NCI-H1105 treated with DMSO at 0.1 percent for 48 hours (cell line): ENCODE measurements at regions not wholly inside any gene's neighbourhood (a gene's known extent, or its start where the extent isn't known, plus 50 kb on each side); places are given as distances from the start of the nearest gene placed in this dataset.
"Not testable (repeated sequence)": the region's sequence is repeated elsewhere in the genome, so short reads cannot be mapped to it uniquely, and the experiment has no call there.

Source experiments
- DNase-seq: peaks from one replicate; lab custom pipeline; 2025; lab: John Stamatoyannopoulos, UW

DNA sequence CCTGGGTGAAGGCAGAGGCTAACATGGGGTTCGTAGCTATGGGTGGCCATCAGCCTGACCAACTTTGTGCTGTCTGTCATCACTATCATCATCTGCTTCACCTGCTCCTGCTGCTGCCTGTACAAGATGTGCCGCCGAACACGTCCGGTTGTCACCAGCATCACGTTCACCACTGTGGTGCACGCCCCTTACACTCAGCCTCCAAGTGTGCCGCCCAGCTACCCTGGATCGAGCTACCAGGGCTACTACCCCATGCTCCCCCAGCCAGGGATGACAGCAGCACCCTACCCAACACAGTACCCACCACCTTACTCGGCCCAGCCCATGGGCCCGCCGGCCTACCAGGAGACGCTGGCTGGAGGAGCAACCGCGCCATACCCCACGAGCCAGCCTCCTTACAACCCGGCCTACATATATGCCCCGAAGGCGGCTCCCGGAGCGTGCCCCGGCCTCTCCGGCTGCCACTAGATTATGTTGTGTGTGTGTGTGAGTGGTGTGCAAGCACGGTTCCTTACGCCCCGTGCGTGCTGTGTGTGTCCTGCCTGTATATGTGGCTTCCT, 213.4 kb upstream of the XIST start:
- DNase-seq = no peak

DNA sequence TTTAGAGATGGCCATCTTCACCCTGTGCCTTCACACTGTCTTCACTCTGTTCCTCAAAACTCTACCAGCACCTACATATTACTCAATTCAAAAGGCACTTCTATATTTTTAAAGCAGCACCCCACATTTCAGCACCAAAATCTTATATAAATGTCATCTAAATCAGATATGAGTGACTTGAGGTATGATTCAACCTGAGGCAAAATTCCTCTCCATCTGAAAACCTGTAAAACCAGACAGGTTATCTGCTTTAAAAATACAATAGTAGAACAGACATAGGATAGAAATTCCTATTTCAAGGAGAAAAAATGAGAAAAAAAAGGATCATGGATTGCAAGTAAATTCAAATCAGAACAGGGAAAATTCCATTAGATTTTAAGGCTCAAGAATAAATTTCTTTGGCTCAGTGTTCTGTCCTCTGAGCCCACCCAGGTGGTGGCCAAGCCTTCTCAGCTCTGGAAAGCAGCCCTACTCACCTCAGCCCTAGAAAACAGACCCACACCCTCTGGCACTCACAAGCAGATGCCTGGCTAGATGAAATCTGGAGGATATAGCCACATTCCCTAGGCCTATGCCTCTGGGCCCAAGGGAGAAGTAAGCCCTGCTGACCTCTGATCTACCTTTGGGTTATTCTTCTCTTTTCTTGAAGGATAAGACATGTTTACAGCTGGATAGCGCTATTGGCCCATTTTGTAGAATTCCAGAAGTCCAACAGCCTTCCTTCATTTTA, 211.1 kb upstream of the XIST start:
- DNase-seq = no peak

DNA sequence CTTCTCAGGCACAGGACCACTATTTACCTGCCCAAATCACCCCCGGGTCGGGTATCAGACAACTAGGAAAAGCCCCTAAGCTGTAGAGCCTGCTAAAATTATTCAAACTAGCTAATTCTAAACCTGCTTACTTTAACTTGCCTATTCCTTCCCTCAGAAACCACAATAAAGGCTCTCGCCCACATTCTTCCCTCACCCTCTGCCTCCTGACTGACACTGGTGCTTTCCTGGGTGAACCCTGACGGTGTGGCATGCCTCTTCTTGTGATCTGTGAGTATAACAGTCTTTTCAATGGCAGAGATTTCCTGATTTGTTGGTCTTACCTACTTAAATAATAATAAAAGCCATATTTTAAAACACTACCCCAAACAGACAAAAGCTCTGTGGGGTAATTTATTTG, 209.4 kb upstream of the XIST start:
- DNase-seq = no peak

GRCh38 chrX:74049126-74049525, 196.6 kb upstream of the XIST start:
- no peak for DNase-seq

- DNase-seq = not testable (repeated sequence)
These were observed 181.6 kb upstream of the XIST start for GRCh38 chrX:74034066-74034465.

DNA sequence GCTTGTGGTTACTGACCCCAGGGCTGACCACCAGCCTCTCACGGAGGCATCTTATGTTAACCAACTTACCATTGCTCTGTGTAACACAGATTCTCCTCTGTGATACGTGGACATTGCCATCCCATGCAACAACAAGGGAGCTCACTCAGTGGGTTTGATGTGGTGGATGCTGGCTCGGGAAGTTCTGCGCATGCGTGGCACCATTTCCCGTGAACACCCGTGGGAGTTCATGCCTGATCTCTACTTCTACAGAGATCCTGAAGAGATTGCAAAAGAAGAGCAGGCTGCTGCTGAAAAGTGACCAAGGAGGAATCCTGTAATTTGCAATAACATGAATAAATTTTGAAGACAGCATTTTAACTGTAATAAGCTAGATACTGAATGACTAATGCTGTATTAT, 179.0 kb upstream of the XIST start:
- not testable (repeated sequence) for DNase-seq

DNA sequence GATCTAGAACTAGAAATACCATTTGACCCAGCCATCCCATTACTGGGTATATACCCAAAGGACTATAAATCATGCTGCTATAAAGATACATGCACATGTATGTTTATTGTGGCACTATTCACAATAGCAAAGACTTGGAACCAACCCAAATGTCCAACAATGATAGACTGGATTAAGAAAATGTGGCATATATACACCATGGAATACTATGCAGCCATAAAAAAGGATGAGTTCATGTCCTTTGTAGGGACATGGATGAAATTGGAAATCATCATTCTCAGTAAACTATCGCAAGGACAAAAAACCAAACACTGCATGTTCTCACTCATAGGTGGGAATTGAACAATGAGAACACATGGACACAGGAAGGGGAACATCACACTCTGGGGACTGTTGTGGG, 178.3 kb upstream of the XIST start:
- DNase-seq = not testable (repeated sequence)

GRCh38 chrX:74025145-74025544, 172.6 kb upstream of the XIST start:
- DNase-seq = not testable (repeated sequence)

DNA sequence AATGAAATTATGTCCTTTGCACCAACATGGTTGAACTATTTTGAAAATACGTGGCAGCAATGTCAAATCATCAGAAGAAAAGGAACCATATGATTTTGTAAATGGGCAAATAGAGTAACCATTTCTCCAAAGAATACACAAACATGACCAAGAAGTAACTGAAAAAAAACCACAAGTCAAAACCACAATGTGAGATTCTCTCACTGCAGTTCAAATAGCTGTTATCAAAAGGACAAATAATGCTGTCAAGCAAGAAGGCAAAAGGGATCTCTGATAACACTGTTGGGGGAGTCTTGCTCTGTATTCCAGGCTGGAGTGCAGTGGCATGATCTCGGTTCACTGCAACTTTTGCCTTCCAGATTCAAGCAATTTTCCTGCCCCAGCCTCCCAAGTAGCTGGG, 170.7 kb upstream of the XIST start:
- no peak for DNase-seq

- no peak for DNase-seq
These were observed 165.7 kb upstream of the XIST start for GRCh38 chrX:74018253-74018652.

- peak; percentile 51 for DNase-seq
These were observed 163.0 kb upstream of the XIST start for GRCh38 chrX:74015379-74016019.

- DNase-seq = no peak
These were observed 156.5 kb upstream of the XIST start for GRCh38 chrX:74009041-74009440.

DNA sequence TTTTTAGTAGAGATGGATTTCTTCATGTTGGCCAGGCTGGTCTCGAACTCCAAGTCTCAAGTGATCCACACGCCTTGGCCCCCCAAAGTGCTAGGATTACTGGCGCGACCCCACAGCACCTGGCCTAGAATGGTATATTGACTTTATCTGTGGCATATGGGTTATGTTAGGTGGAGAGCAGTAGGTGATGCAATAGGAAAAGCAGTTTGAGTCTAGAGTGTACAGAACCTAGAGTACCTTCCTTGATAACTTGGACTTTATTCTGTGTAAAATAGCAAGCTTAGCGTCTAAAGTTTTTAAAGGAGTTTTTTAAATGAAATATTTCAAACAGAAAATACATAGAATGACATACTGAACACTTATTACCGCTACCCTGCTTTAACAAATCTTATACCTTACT, 139.5 kb upstream of the XIST start:
- no peak for DNase-seq

DNA sequence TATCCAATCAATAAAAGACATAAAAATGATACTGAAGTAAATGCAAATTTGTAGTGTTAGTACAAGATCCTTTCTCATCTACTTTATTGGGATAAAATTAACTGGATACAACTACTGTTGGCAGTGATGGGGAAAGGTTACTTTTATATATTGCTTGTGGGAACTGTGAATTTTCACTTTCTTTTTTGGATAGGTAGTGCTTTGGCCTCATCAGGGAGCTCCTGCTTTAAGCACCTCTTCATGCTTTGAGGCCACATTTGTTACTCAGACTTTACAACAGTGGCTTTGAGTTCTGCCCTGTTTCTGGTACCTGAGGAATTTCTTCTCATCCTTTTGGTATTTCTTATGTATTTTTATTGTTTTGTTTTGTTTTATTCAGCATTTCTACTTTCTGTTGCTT, 134.7 kb upstream of the XIST start:
- no peak for DNase-seq

DNA sequence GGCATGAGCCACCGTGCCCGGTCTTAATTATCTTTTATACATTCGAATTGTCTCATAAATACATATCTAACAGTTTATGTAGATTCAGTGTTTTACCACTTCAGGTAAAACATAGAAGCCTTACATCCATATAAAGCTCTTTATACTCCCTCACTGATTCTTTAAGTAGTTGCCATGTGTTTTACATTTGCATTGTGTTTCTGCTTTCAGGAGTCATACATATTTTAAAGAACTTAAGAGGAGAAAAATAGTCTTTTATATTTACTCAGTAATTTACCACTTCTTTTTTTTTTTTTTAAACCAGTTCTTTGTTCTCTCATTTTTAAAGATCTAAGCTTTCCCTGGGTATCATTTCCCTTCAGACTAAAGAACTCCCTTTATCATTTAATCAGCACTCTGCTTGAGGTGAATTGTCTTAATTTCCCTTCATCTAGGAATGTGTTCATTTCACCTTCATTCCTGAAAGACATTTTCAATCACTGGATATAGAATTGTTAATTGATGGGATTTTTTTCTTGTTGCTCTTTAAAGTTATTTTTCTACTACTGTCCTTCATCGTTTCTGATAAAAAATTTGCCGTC, 127.1 kb upstream of the XIST start:
- DNase-seq = no peak

DNA sequence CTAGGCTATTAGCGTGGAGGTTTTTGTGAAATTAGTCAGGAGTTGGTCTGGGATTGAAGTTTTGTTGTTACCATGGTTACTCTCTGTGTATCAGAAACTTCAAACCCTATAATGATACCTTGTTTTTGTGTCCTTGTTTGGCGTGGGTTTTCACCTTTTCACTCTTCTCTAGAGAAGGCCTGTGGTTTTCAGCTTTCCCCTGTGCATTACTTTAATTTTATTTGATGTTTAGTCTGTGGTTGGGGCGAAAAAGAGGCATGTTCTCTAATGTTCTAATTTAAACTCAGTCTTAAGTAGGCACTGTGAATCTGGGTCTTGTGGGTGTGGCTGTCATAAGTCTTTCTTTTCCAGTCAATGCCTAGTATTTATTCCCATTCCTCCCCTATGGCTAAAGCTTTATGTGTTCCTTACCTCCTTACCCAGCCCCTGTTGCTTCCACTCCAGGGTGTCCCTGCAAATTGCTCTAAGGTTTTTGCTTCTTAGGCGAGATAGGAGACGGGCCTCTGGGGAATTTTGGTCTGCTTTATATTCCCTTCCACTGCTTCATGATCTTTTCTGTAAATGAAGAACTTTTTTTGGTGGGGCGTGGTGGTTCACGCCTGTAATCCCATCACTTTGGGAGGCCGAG, 125.1 kb upstream of the XIST start:
- DNase-seq = no peak

- not testable (repeated sequence) for DNase-seq
These were observed 114.9 kb upstream of the XIST start for GRCh38 chrX:73967461-73967860.

DNA sequence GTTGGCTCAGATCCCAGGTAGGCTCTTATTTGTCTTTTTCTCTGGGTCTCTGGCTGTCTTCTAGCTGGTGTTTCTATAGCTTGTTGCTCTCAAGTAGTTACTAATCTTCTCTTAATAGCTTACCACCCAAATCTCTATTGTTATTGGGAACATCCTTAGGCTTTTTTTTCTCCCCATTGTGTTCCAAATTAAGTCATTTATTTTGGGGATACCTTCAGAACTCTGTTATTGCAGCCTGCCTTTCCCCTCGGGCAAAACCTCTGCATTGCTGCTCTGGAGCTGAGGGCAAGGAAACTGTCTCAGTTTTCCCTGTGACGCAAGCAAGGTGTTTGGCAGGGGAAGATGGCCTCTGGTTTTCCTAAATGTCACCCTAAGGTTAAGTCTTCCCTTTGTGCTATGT, 113.3 kb upstream of the XIST start:
- no peak for DNase-seq

GRCh38 chrX:73964579-73964978, 112.1 kb upstream of the XIST start:
- DNase-seq = no peak

- DNase-seq = no peak
These were observed 111.2 kb upstream of the XIST start for GRCh38 chrX:73963682-73964081.

GRCh38 chrX:73962948-73963347, 110.4 kb upstream of the XIST start:
- DNase-seq = no peak

DNA sequence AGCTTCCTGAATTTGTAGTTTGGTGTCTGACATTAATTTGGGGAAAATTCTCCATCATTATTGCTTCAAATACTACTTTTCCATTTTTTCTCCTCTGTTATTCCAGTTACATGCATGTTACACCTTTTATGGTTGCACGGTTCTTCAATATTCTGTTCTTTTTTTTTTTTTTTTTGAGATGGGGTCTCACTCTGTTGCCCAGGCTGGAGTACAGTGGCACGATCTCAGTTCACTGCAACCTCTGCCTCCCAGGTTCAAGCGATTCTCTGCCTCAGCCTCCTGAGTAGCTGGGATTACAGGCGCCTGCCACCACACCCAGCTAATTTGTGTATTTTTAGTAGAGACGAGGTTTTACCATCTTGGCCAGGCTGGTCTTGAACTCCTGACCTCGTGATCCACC, 109.4 kb upstream of the XIST start:
- DNase-seq = not testable (repeated sequence)

GRCh38 chrX:73944563-73944908, 92.0 kb upstream of the XIST start:
- DNase-seq = no peak
